Superior temporal gyrus (tissue), 1 donor: ENCODE measurements at regions not wholly inside any gene's neighbourhood (a gene's known extent, or its start where the extent isn't known, plus 50 kb on each side); places are given as distances from the start of the nearest gene placed in this dataset.

ENCODE experiments used
- DNase-seq: peaks from one replicate; pipeline ENCODE4 v3.0.0-alpha.2; 2016; ENCODE audit errors: extremely low spot score

DNA sequence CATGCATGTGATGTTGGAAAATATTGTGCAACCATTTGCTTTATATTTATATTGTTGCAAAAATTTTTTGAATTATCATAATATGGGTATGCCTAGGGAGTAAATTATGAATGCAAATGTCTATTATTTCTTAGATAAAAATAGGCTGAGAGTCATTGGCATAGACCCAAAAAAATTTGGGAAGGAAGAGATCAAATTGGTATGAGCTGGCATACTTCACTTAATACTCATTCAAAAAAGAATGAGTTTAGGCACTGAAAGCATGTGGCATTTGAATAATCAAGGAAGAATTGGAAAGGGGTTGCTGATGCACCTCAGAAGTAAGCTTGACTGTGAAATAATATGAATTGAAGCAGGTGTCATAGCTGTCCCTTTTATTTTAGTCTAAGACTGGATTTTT lies 764.0 kb upstream of the DPPA4 start:
- no peak for DNase-seq

DNA sequence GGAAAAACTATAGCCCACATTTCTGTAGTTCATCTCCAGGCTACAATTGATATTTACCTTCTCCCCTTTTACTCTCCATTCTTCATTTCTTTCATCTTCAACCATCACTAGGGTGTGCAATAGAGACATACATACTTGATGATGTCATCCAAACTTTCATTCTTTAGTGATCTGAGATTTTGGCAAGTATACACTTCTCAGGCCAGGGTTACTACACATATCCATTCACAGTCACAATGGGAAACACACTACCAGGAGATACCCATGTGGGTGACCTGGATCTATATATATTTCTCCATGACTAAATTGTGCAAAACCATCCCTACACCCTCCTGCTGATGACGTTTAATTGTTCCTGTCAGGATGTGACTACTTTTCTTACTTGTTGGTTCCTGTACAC lies 769.5 kb upstream of the DPPA4 start:
- no peak for DNase-seq

DNA sequence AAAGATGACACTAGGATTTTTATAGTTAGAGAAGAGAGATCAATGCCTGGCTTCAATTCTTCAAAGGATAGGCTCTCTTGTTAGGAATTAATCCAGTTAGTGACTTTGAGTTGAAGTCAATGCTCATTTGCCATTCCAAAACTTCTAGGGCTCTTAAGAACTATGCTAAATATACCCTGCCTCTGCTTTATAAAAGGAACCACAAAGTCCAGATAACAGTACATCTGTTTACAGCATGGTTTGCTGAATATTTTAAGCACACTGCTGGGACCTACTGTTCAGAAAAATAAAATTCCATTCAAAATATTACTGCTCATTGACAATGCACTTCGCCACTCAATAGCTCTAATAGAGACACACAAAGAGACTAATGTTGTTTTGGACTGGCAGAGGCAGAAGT lies 786.6 kb upstream of the DPPA4 start:
- DNase-seq: no peak

DNA sequence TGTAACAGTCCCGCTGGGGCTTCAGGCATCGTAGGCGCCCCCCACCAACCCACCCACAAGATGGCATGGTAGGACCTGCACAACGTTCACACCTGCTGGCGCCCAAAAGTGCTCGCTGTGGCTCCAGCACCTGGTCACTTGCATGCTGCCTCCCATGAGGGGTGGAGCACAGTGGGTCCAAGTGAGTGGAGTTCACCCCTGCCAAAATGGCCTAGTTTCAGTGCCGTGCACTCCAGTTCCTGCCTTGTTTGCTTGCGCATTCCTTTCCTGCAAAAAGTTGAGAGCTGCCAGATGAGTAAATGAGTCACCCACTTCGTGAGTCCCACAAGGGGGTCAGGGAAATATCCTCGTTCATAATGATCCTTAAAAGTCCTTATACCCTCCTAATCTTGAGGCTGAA lies 788.7 kb upstream of the DPPA4 start:
- no peak for DNase-seq

DNA sequence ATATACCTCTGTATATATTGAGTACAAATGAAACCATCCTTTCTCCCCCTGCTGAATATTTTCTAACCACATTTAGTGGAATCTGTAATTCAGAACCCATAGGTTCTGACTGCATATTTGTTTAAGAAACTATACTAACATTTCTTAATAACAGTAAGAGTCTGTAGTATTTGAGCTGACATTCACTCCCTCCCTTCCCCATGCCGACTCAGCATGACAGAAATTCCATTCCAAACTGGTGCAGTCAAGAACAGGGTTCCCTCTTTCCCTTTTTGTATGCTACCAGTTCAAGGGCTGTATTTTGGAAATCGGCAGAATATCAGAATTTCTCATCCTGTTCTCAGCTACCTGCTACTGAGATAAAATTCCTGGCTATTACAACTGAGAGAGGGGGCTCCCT lies 796.6 kb upstream of the DPPA4 start:
- no peak for DNase-seq

DNA sequence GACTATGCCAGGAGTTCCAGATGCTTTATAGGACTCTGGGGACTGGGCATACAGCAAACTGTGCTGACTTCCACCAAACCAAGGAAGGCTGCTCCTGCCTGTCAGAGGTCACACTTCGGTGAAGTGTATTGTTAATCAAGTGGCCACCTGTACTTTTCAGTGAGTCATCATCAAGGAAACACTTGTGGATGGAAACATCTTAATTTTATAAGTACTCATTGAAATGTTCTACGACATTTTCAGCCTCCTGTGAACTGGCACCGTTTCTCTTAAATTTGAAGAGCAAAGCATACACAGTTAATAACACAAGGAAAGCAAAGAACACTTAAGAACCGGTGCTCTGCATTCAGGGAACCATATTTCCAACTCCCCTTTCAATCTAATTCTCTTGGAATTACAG lies 801.7 kb upstream of the DPPA4 start:
- no peak for DNase-seq

DNA sequence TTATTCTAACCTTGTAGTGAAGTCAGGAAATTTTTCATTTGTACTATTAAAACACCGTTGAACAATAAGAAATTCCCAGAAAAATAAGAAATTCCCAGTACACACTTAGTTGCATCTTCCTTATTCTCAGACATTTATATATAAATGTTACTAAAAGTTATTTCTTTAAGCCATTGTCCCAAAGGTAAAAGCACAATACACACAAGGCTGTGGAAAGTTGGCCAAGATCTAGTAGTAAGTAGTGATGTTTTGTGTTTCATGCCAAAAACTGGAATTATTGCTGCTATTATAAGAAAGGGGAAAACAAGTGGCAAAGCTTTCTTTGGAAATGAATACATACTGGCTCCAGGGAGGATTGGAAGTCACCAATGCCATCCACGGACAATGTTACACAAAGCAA lies 802.5 kb upstream of the DPPA4 start:
- DNase-seq: no peak

DNA sequence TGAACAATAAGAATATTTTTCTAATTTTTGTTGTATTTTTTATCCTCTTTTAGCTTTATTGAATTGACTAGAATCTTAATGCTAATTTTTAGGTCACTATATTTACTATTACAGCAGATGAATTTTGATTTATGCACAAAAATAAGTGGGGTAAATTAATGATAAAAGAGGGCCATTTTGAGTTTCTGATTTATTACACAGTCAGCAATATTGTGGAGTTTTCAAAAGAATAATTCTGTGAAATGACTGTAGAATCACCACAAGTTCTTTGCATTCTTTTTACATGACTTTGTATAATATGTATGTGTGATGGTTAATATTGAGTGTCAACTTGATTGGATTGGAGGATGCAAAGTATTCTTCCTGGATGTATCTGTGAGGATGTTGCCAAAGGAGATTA lies 812.4 kb upstream of the DPPA4 start:
- no peak for DNase-seq

DNA sequence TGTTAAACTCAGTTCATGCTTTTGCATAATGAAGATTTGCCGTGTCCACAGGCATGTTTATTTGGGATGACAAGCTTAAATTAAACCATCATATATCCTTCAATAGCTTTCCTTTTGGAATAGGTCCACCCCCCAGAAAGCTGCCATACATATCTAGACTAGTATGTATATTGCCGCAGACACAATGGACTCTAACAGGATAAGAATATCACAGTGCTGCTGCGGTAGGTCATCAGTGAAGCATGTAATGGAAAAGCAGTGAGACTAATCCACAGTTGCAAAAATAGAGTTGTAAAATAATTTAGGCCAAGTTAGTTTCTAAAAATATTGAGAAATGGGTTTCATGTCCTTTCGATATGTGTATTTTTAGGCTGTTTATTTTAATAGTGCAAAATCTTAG lies 819.9 kb upstream of the DPPA4 start:
- DNase-seq: no peak

DNA sequence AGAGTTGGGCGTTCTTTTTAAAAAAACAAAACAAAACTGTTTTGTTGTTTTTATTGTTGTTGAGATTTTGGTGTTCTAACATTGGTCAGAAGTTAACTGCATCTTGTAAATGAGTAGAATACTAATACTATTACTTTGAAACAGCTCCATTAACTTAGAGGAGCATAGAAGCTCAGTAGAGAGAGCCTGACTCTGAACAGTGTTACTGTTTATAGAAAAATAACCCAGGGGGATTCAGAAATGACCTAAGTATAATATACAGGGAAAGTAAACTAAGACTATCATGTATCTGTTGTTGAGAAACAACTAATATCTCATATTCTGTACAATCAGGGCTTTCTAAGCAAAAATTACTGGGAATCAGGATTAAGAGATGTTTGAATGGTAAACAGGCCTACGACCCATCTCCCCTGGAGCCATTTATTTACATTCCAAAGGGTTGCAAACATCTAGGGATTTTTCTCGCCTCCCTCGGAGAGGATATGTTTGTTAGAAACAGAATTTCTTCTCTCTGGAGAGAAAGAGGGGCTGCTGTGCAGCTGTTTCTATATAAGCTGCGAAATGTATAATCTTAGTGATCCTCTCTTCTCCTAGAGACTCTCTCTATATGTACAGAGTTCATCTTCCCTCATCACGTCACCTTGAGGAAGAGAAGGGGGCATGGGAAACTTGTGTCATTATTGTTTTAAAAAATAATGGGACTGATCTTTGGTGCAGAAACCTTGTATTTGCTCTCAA lies 827.5 kb upstream of the DPPA4 start:
- no peak for DNase-seq

DNA sequence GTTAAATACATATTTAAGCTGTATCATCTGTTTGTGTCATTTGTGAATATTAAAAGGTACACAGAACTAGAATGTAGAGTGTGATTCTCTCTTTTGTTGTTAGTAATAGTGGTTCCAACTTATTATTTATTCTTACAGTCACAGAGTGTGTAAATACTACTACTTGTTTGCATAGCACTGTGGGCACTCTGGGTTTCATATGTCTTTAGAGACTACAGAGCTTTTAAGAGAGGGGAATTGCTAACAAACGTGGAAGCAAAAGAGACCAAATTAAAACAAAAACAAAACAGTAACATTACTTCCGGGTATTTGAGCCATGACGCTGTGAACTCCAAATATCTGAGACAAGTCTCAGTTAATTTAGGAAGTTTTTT lies 828.0 kb upstream of the DPPA4 start:
- DNase-seq: no peak

DNA sequence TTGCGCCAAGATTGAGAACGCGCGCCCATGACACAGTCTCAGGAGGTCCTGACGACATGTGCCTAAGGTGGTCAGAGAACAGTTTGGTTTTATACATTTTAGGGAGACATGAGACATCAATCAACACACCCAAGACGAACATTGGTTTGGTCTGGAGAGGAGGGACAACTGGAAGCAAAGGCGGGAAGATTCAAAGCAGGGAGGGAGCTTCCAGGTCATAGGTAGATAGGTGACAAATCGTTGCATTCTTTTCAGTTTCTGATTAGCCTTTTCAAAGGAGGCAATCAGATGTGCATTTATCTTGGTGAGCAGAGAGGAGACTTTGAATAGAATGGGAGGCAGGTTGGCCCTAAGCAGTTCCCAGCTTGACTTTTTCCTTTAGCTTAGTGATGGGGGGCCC lies 828.4 kb upstream of the DPPA4 start:
- no peak for DNase-seq

DNA sequence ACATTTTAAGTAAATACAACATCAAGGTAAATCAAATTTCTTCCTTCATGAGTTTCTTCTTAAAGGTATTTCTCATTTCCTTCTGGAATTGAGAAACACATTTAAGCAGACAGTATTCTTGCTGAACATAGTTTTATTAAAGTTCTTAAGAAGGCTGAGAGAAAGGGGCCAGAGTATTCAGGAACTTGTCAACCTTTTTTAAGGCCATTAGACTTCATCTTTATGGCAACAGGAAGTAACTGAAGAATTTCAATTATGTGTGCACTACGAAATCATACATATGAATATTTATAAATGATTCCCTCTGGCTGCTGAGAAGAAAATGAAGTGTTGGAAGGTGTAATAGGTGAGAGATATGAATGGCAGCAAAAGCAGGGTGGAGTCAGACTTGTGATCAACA lies 829.4 kb upstream of the DPPA4 start:
- DNase-seq: no peak

DNA sequence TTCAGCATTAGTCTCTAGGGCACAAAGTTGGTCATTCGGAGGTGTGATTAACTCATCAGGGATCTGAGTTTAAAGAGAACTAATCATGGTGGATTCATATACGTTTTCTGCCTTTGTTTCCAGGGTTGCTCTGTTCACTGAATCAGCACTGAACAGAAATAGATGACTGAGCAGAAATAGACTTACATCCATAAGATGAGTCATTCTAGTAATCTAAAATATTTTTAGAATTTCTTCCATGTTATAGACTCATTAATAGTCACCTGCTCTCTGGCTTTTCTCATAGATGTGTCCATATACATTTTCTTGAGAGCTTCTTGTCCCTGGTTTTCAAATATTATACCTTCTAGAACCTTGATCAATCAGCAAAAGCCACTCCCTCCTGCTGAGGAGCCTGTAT lies 837.6 kb upstream of the DPPA4 start:
- DNase-seq: no peak

DNA sequence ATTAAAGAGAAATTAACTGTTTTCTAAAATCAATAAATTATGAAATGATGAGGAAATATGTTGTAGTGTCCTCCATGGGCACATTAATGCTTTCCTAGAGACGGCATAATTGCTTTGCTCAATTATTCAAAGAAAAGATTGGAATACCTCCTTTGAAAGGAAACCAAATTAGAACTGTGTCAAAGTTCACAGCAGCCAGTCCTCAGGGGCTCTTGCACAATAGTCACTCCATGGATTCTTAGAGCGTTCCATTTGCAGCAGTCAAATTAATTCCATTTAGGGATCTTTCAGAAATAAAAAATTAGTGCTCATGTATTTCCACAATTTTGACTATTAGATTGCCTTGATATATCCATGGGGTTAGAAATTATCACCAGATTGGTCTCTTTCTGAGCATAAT lies 841.6 kb upstream of the DPPA4 start:
- DNase-seq: no peak

DNA sequence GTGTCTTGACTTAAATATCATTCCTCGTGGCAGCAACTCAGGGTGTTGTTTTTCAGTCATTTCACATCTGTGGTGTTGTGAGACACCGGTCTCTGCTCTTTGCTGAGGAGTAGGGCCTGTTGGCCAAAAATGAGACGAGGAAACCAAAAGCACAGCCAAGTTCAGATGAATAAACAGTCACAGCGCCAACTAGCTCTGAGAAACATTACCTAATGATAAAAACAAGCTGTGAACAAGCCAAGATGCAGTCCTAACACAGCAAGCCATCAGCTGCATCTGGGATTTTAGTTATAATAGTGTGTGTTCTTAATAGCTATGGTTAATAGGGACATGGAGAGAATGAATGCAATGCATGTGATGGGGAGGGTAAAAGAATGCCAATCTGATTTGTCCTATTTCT lies 843.4 kb upstream of the DPPA4 start:
- DNase-seq: peak; percentile 48

DNA sequence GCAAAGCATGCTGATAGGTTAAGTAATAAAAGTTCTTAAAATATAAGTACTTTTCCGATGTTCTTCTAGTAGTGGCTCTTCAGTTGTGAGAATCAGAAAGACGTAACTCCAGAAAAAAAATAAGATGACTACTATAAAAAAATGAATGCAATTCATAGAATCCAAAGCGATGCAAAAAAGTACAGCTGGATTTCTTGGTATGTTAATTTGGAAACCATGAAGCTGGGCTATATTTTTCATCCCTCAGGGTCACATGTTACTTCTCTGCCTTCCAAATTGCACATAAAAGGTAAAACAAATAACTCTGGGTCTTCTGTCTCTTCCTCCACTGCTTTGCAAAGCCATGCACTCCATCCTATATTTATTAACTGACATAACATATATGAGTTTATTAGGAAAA lies 843.9 kb upstream of the DPPA4 start:
- DNase-seq: no peak

DNA sequence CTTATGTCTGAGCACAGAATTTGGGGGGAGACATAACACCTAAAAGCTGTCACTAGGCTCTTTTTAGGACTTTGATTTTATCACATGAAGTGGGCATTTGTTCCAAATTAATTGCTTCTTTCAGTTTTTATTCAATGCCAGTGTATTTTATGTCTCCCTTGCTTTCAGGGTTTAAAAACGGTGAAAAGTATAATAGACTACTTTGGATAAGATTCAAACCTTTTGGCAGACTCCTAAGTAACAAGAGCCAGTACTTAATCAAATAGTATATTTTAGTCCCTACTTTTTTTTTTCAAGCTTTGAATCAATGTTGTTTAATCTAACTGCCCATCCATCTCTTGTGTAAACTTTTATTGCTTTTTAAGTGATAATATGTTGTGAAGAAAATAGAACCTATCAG lies 847.2 kb upstream of the DPPA4 start:
- DNase-seq: no peak

DNA sequence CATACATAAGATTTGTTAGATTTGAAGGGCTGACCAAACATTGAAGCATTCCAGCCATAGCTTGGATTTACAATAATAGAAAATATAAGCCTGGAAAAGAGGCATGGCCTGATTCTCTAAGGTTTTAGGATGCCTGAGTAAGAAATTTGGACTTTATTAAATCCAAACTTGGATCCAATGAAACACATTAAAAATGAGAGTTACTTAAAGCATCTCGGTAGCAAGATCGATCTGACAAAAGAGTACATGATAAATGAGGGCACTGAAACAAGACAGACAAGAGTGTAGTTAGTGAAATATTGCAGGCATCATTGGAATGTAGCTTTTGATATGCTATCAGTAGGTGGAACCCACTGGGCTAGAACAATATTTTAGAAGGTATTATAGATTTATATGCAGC lies 855.7 kb upstream of the DPPA4 start:
- no peak for DNase-seq

DNA sequence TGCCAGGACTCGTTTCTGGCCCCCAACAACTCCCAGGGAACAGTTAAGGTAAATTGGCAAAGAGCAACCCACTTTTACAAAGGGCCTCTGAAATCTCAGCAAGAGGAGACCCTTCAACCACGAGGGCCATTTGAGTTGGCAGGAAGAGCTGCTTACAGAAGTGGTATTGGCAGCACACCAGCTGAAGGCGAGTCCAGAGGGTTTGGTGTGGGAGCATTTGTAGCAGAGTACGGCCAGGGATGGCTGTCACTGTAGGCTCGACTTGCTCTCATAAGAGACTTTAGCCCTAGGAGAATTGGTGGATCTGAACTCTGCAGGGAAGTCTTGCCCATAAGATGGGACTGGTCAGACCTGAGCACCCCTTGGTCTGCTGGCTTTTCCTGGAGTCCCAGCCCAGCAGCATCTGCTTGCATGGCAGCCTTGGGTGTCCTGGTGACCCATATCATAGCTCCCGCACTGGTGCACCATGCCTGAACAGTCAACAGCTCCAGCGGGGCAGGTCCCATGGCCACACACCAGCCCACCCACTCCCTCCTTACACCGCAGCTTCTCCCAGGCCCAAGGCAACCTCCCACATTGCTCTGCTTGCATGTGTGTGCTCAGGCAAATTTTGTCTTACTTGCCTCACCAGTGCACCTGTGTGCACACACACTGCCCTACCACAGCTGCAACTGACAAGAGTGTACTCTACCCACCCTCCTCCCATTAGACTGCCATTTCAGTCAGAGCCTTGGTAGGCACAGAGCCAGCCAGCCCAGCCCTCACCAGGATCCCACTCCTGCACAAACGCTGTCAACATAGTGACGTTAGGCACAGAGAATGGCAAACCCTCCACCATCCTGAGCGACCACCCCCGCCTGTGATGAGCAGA lies 861.6 kb upstream of the DPPA4 start:
- DNase-seq: no peak

DNA sequence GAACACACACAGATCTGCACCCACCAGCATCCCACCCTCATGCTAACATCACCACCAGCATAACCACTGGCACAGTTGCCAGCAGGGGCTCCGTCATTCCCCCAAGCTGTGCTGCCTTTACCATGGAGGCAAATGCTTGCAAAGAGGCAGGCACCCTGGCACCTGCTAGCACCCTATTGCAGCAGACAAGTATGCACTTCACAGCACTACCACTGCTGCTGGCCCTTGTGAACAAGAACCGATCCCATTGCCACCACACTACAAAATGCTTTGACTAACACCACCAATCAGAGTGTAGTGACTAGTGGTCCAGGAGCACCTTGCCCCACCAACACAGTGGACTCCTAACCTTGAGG lies 862.2 kb upstream of the DPPA4 start:
- DNase-seq: no peak

DNA sequence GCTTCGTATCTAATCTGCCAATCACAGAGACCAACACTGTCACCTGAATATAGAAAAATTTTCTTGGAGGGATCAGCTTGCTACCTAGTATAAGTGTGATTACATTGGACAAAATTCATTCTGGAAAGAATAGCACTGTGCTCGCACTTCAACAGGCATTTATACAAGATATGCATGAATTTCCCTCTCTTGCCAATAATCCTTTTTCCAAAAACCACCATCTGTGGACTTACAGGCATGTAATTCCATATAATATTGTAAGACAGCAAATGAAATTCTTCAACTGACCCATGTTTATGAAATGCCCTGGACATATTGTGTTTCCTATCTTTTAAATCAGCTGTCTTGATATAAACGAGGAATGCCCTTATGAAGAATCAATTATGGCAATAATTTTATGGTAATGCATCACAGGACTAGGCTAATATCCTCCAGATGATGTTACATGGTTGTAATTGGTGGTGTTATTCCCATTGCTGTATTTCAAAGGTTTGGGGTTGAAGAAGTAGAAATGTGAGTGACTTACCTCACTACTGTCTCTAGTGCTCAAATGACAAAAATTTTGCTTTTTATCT lies 861.4 kb upstream of the NECTIN3 start:
- DNase-seq: no peak

DNA sequence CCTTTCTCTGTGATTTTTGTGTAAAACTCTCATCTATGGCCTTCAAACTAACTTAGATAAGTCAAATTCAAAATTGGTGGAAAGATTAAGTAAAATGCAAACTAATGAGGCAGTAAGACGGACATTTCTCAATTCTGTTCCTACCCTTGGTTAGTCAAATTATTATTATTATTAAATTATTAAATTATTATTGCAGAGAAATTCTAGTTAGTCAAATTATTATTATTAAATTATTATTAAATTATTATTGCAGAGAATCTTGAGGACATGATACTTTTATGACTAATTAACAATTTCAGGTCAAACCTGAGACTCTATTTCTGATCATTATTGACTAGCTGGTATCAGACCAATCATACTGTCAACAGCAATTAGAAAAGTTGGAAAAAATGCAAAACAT lies 845.0 kb upstream of the NECTIN3 start:
- DNase-seq: no peak
